OCI-LY7 (cell line): ENCODE measurements at regions not wholly inside any gene's neighbourhood (a gene's known extent, or its start where the extent isn't known, plus 50 kb on each side); places are given as distances from the start of the nearest gene placed in this dataset.
A peak's percentile ranks its signal among the peaks of the same experiment; 100 is the strongest.

ENCODE experiments used
- BruUV-seq: library from RNA; stranded (reverse); fragments of 400-500 nt; replicated peaks from 2 replicates; lab custom pipeline; 2021; lab: Mats Ljungman, UMichigan
- CTCF ChIA-PET: fragments of 300-600 bp; sonication (Branson Sonifier 250); formaldehyde crosslinking; loops from one replicate; lab custom pipeline; 2022; ENCODE audit warnings: antibody characterized with exemption; ENCODE audit not compliant: unreplicated experiment; lab: Charles Lee
- POLR2A ChIA-PET: fragments of 300-600 bp; sonication (Branson Sonifier 250); formaldehyde crosslinking; loops from one replicate; lab custom pipeline; 2022; ENCODE audit warnings: antibody characterized with exemption; lab: Charles Lee
- DNase-seq: peaks from one replicate; pipeline ENCODE4 v3.0.0-alpha.2; 2015; ENCODE audit warnings: low spot score
- H2AFZ ChIP-seq: fragments of 200-600 bp; sonication (generic), shearing (Covaris generic); 2 replicates; pipeline ENCODE4 v1.6.1; 2014; ENCODE audit warnings: mild to moderate bottlenecking, antibody characterized with exemption, low read length, moderate library complexity
- H3K27ac ChIP-seq: fragments of 200-600 bp; sonication (generic); 2 replicates; pipeline ENCODE4 v1.5.1; 2014; ENCODE audit warnings: mixed run types, low read depth, mild to moderate bottlenecking, moderate library complexity, low read length, inconsistent platforms; ENCODE audit not compliant: poor library complexity, severe bottlenecking
- H3K36me3 ChIP-seq: fragments of 200-600 bp; sonication (generic); 2 replicates; pipeline ENCODE4 v1.6.1; 2014; ENCODE audit warnings: mild to moderate bottlenecking, antibody characterized with exemption, low read length, moderate library complexity, mixed read lengths; ENCODE audit not compliant: insufficient read depth
- H3K4me1 ChIP-seq: fragments of 200-600 bp; sonication (generic); 2 replicates; pipeline ENCODE4 v1.5.1; 2014; ENCODE audit warnings: mild to moderate bottlenecking, low read length; ENCODE audit not compliant: insufficient read depth, poor library complexity, severe bottlenecking
- H3K4me2 ChIP-seq: fragments of 200-600 bp; sonication (generic); 2 replicates; pipeline ENCODE4 v1.6.1; 2014; ENCODE audit warnings: mild to moderate bottlenecking, low read length
- H3K4me3 ChIP-seq: fragments of 200-600 bp; sonication (generic); 2 replicates; pipeline ENCODE4 v1.5.1; 2014; ENCODE audit warnings: mild to moderate bottlenecking, low read depth, low read length; ENCODE audit not compliant: poor library complexity, severe bottlenecking
- H3K79me2 ChIP-seq: fragments of 200-600 bp; sonication (generic); 2 replicates; pipeline ENCODE4 v1.6.1; 2016; ENCODE audit warnings: low read depth, mild to moderate bottlenecking, low read length, moderate library complexity, mixed read lengths; ENCODE audit not compliant: insufficient read depth
- H3K9me2 ChIP-seq: fragments of 200-600 bp; sonication (generic); 2 replicates; pipeline ENCODE4 v1.6.1; 2016; ENCODE audit warnings: mild to moderate bottlenecking, low read length, mixed read lengths; ENCODE audit not compliant: insufficient read depth
- H3K9me3 ChIP-seq: fragments of 200-600 bp; sonication (generic); 2 replicates; pipeline ENCODE4 v1.6.1; 2014; ENCODE audit warnings: mild to moderate bottlenecking, mixed run types, low read length, mixed read lengths
- H4K20me1 ChIP-seq: fragments of 200-600 bp; sonication (generic); 2 replicates; pipeline ENCODE4 v1.6.1; 2014; ENCODE audit warnings: mild to moderate bottlenecking, antibody characterized with exemption, low read length, moderate library complexity, mixed read lengths; ENCODE audit not compliant: insufficient read depth
- CTCF ChIP-seq: fragments of 200-600 bp; sonication (generic); conservative IDR thresholded peaks from 2 replicates; pipeline ENCODE4 v1.5.1; 2014; ENCODE audit warnings: mild to moderate bottlenecking, antibody characterized with exemption, low read length, moderate library complexity, mixed read lengths
- EZH2phosphoT487 ChIP-seq: fragments of 200-600 bp; sonication (generic); IDR thresholded peaks from 2 replicates; pipeline ENCODE4 v1.6.1; 2018; ENCODE audit warnings: low read depth, borderline replicate concordance, mild to moderate bottlenecking, mixed run types, antibody characterized with exemption, low read length, moderate library complexity, mixed read lengths
- intact Hi-C: fragments of 100-400 bp; cut with micrococcal nuclease; formaldehyde crosslinking; loops from one replicate; pipeline ENCODE4 v1.10.0; 2022; ENCODE audit not compliant: unreplicated experiment

- CTCF ChIA-PET: interaction anchor here (1.6 kb wide), 1 partner anchor 38 kb away, joined by 4 read pairs; no protein-coding TSS in a partner anchor
- H3K4me2 ChIP-seq: peak overlapping the region; percentile 54
These were observed 83.3 kb downstream of the ALDH8A1 start for GRCh38 chr6:134866563-134866962.

GRCh38 chr6:134864558-134864957, 85.3 kb downstream of the ALDH8A1 start:
- Histone ChIP-seq H3K79me2 (no peaks in the 10 kb centered on the region), H3K9me2 (no peaks in the 10 kb centered on the region), H3K36me3 (no peaks in the 10 kb centered on the region), H4K20me1 (no peaks in the 10 kb centered on the region), H3K4me1 (peaks cover 39% of the 10 kb centered on the region), H3K4me2 (no peak overlapping the region), H2AFZ (peak overlapping the region; percentile 56), H3K9me3 (peaks cover 5% of the 10 kb centered on the region; the same call in 1 of the 2 replicates), H3K4me3 (no peak overlapping the region), H3K27ac (no peak overlapping the region)
- no peak for DNase-seq
- TF ChIP-seq EZH2phosphoT487 (no peak), CTCF (no peak)
- POLR2A ChIA-PET: interaction anchor here (0.6 to 1.3 kb wide), 6 partner anchors 8 to 912 kb away, joined by 3 to 4 read pairs (median 4); no protein-coding TSS in a partner anchor
- BruUV-seq: no TSS peak
- CTCF ChIA-PET: no interaction called here
- intact Hi-C loops: no loop called here

More at GRCh38 chr6:134866563-134866962, 83.3 kb downstream of the ALDH8A1 start:
- peak overlapping the region; percentile 91 for H2AFZ ChIP-seq
- peaks cover 5% of the 10 kb centered on the region; the same call in 1 of the 2 replicates for H3K9me3 ChIP-seq
- peak; percentile 76 for DNase-seq
- H3K4me3 ChIP-seq: peak overlapping the region; percentile 13
- no peaks in the 10 kb centered on the region for H3K79me2 ChIP-seq
- H4K20me1 ChIP-seq: no peaks in the 10 kb centered on the region
- peaks cover 53% of the 10 kb centered on the region for H3K4me1 ChIP-seq
- H3K36me3 ChIP-seq: no peaks in the 10 kb centered on the region
- peak overlapping the region; percentile 53 for H3K27ac ChIP-seq
- intact Hi-C loops: no loop called here
- POLR2A ChIA-PET: interaction anchor here (0.6 to 1.6 kb wide), 2 partner anchors 13 to 1704 kb away, joined by 3 to 4 read pairs; no protein-coding TSS in a partner anchor
- no TSS peak for BruUV-seq
- no peaks in the 10 kb centered on the region for H3K9me2 ChIP-seq
- TF ChIP-seq CTCF (no peak), EZH2phosphoT487 (no peak)

- H3K9me3 ChIP-seq: peaks cover 5% of the 10 kb centered on the region; the same call in 1 of the 2 replicates
- no TSS peak for BruUV-seq
- H3K27ac ChIP-seq: no peak overlapping the region
- H4K20me1 ChIP-seq: no peaks in the 10 kb centered on the region
- no peaks in the 10 kb centered on the region for H3K9me2 ChIP-seq
- CTCF ChIA-PET: no interaction called here
- H2AFZ ChIP-seq: peak overlapping the region; percentile 56
- no peaks in the 10 kb centered on the region; the same call in 1 of the 2 replicates for H3K36me3 ChIP-seq
- H3K4me1 ChIP-seq: peaks cover 33% of the 10 kb centered on the region
- H3K79me2 ChIP-seq: no peaks in the 10 kb centered on the region
- no peak overlapping the region for H3K4me2 ChIP-seq
- POLR2A ChIA-PET: interaction anchor here (0.6 to 1.2 kb wide), 3 partner anchors 8 to 911 kb away, joined by 3 to 4 read pairs (median 4); no protein-coding TSS in a partner anchor
- no peak for DNase-seq
- TF ChIP-seq EZH2phosphoT487 (no peak), CTCF (no peak)
- no peak overlapping the region for H3K4me3 ChIP-seq
- intact Hi-C loops: no loop called here
These were observed 86.0 kb downstream of the ALDH8A1 start for GRCh38 chr6:134863763-134864510.
